ENCODE measurements at regions not wholly inside any gene's neighbourhood (a gene's known extent, or its start where the extent isn't known, plus 50 kb on each side); places are given as distances from the start of the nearest gene placed in this dataset.
"Not testable (repeated sequence)": the region's sequence is repeated elsewhere in the genome, so short reads cannot be mapped to it uniquely, and the experiment has no call there.

- no peak for DNase-seq (ENCODE audit: low spot score)
Measured at GRCh38 chr2:16186661-16187481, 246.5 kb downstream of the MYCN start.

GRCh38 chr2:16185801-16186272 lies 245.5 kb downstream of the MYCN start:
- no peak for DNase-seq (ENCODE audit: low spot score)

- no peak for DNase-seq (ENCODE audit: low spot score)
Measured at GRCh38 chr2:16184945-16185660, 244.8 kb downstream of the MYCN start.

GRCh38 chr2:16184341-16184890 lies 244.1 kb downstream of the MYCN start:
- DNase-seq (ENCODE audit: low spot score), result no peak

- no peak for DNase-seq (ENCODE audit: low spot score)
Measured at GRCh38 chr2:16183345-16183744, 243.0 kb downstream of the MYCN start.

GRCh38 chr2:16182841-16183240 lies 242.5 kb downstream of the MYCN start:
- DNase-seq (ENCODE audit: low spot score), result no peak

GRCh38 chr2:16182311-16182815 lies 242.0 kb downstream of the MYCN start:
- not testable (repeated sequence) for DNase-seq (ENCODE audit: low spot score)

- no peak for DNase-seq (ENCODE audit: low spot score)
Measured at GRCh38 chr2:16181741-16182090, 241.4 kb downstream of the MYCN start.

GRCh38 chr2:16181062-16181740 lies 240.9 kb downstream of the MYCN start:
- DNase-seq (ENCODE audit: low spot score), result no peak

- no peak for DNase-seq (ENCODE audit: low spot score)
Measured at GRCh38 chr2:16180631-16181030, 240.3 kb downstream of the MYCN start.

- no peak for DNase-seq (ENCODE audit: low spot score)
Measured at GRCh38 chr2:16179701-16180416, 239.5 kb downstream of the MYCN start.

- DNase-seq (ENCODE audit: low spot score), result no peak
Measured at GRCh38 chr2:16178551-16179130, 238.3 kb downstream of the MYCN start.

GRCh38 chr2:16177671-16178180 lies 237.4 kb downstream of the MYCN start:
- no peak for DNase-seq (ENCODE audit: low spot score)

GRCh38 chr2:16176971-16177480 lies 236.7 kb downstream of the MYCN start:
- no peak for DNase-seq (ENCODE audit: low spot score)

- no peak for DNase-seq (ENCODE audit: low spot score)
Measured at GRCh38 chr2:16175247-16175825, 235.0 kb downstream of the MYCN start.

GRCh38 chr2:16174693-16175045 lies 234.3 kb downstream of the MYCN start:
- DNase-seq (ENCODE audit: low spot score), result no peak

GRCh38 chr2:16173893-16174692 lies 233.7 kb downstream of the MYCN start:
- no peak for DNase-seq (ENCODE audit: low spot score)

- DNase-seq (ENCODE audit: low spot score), result no peak
Measured at GRCh38 chr2:16172324-16173175, 232.2 kb downstream of the MYCN start.

- DNase-seq (ENCODE audit: low spot score), result no peak
Measured at GRCh38 chr2:16171425-16171920, 231.1 kb downstream of the MYCN start.

Data from CD4-positive, alpha-beta T cell treated with Interleukin-15 for 4 hours (primary cell).